ENCODE measurements at regions not wholly inside any gene's neighbourhood (a gene's known extent, or its start where the extent isn't known, plus 50 kb on each side); places are given as distances from the start of the nearest gene placed in this dataset.

GRCh38 chr22:49372111-49372529 lies 455.6 kb downstream of the BRD1 start:
- no peak for DNase-seq (ENCODE audit: low spot score)

GRCh38 chr22:49371325-49372110 lies 456.2 kb downstream of the BRD1 start:
- DNase-seq (ENCODE audit: low spot score) = no peak

GRCh38 chr22:49370627-49371301 lies 456.9 kb downstream of the BRD1 start:
- DNase-seq (ENCODE audit: low spot score) = no peak

- no peak for DNase-seq (ENCODE audit: low spot score)
These were observed 457.7 kb downstream of the BRD1 start for GRCh38 chr22:49369726-49370626.

- DNase-seq (ENCODE audit: low spot score) = no peak
These were observed 458.5 kb downstream of the BRD1 start for GRCh38 chr22:49368976-49369725.

- DNase-seq (ENCODE audit: low spot score) = no peak
These were observed 459.3 kb downstream of the BRD1 start for GRCh38 chr22:49368221-49368975.

- DNase-seq (ENCODE audit: low spot score) = no peak
These were observed 460.5 kb downstream of the BRD1 start for GRCh38 chr22:49367041-49367697.

- no peak for DNase-seq (ENCODE audit: low spot score)
These were observed 461.2 kb downstream of the BRD1 start for GRCh38 chr22:49366437-49366836.

GRCh38 chr22:49365910-49366309 lies 461.8 kb downstream of the BRD1 start:
- DNase-seq (ENCODE audit: low spot score) = no peak

GRCh38 chr22:49365191-49365837 lies 462.4 kb downstream of the BRD1 start:
- no peak for DNase-seq (ENCODE audit: low spot score)

GRCh38 chr22:49364398-49364797 lies 463.3 kb downstream of the BRD1 start:
- DNase-seq (ENCODE audit: low spot score) = no peak

- no peak for DNase-seq (ENCODE audit: low spot score)
These were observed 464.0 kb downstream of the BRD1 start for GRCh38 chr22:49363526-49364230.

- no peak for DNase-seq (ENCODE audit: low spot score)
These were observed 465.3 kb downstream of the BRD1 start for GRCh38 chr22:49362211-49362839.

- DNase-seq (ENCODE audit: low spot score) = no peak
These were observed 466.5 kb downstream of the BRD1 start for GRCh38 chr22:49361164-49361563.

GRCh38 chr22:49360746-49361145 lies 466.9 kb downstream of the BRD1 start:
- DNase-seq (ENCODE audit: low spot score) = no peak

GRCh38 chr22:49359076-49359475 lies 468.6 kb downstream of the BRD1 start:
- DNase-seq (ENCODE audit: low spot score) = no peak

GRCh38 chr22:49357661-49358440 lies 469.8 kb downstream of the BRD1 start:
- DNase-seq (ENCODE audit: low spot score) = no peak

- DNase-seq (ENCODE audit: low spot score) = no peak
These were observed 471.2 kb downstream of the BRD1 start for GRCh38 chr22:49356428-49356827.

Data from HT-29 (cell line).